ENCODE measurements at regions not wholly inside any gene's neighbourhood (a gene's known extent, or its start where the extent isn't known, plus 50 kb on each side); places are given as distances from the start of the nearest gene placed in this dataset.

DNA sequence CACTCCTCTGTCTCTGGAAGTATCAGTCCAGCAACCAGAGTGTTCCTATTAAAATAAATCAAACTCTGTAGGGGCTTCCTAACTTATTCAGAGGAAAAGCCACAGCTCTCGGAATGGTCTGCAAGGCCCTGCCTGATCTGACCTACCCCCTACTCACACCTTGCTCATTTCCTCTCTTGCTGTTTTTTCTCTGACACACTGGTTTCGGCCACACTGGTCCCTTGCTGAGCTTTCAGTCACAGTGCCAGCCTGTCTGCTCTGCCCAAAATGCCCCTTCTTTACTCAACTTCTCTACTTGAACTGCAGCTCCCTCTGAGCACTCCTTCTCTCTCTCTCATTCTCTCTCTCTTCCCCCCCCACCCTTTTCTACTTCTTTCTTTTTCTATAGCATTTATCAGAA lies 430.2 kb downstream of the UTRN start:
- FAIRE-seq (no peak), DNase-seq (ENCODE audit: low spot score) (no peak)

DNA sequence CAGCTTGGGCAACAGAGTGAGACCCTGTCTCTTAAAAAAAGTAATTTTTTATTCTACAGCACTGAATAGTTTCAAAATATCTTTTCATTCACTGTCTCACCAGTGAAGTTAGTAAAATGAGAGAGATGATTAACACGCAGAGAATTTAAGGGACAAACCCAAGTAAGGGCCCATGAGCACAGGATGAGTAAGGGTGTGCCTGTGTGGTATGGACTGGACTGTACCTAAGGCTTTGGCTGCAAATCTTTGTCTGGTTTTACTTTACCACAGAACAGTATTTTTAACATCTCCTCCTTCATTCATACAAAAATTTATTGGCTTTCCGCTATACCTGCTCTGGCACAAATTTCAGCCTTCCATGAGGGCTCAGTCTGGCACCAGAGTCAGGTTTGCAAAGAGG lies 433.3 kb downstream of the UTRN start:
- FAIRE-seq, result no peak
- peak; percentile 18 for DNase-seq (ENCODE audit: low spot score)

DNA sequence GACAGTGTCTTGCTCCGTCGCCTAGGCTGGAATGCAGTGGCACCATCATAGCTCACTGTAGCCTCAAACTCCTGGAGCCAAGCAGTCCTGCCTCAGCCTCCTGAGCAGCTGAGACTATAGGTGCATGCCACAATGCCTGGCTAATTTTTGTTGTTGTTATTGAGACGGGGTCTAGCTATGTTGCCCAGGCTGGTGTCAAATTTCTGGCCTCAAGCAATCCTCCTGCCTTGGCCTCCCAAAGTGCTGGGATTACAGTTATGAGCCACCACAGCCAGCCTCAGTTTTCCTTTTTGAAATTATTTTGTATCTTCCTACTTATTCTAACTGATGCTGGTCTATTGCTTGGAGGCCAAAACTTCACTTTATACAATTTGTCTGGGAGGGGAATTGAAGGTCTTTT lies 436.1 kb downstream of the UTRN start:
- FAIRE-seq (no peak), DNase-seq (ENCODE audit: low spot score) (no peak)

- FAIRE-seq, result no peak
- DNase-seq (ENCODE audit: low spot score), result no peak
Observed at GRCh38 chr6:144722154-144722737, 437.1 kb downstream of the UTRN start.

DNA sequence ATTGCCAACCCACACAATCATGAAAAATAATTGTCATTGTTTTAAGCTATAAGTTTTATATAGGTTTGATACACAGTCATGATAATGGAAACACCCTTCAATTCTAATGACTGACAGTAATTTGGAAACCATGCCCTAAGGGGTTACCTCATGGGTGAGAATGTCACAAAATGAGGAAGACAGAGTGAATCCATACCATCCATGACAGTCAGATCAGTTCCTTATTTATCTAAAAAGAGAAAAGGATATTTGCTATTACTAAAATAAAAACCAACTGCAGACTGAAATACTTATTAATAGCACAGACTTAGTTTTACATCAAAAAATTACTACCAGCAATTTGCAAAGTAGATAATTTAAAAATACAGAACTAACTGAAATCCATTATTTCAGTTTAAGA lies 437.8 kb downstream of the UTRN start:
- FAIRE-seq (no peak), DNase-seq (ENCODE audit: low spot score) (no peak)

DNA sequence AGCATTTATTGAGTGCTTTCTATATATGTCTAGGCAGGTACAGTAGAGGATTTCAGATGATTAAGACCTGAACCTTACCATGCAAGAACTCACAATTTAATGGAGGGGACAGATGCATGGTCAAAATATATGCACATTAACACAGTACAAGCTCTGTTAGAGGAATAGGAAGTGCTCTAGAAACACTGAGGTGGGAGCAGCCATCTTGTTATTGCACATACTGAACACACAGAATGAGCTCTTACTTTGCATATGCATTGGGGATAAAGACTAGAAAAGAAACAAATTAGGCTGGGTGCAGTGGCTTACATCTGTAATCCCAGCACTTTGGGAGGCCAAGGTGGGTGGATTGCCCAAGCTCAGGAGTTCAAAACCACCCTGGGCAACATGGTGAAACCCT lies 438.3 kb downstream of the UTRN start:
- FAIRE-seq (no peak), DNase-seq (ENCODE audit: low spot score) (no peak)

- no peak for FAIRE-seq
- no peak for DNase-seq (ENCODE audit: low spot score)
Observed at GRCh38 chr6:144724818-144725217, 439.7 kb downstream of the UTRN start.

- DNase-seq (ENCODE audit: low spot score), result no peak
- FAIRE-seq, result no peak
Observed at GRCh38 chr6:144725736-144726522, 440.8 kb downstream of the UTRN start.

GRCh38 chr6:144728804-144729203 lies 443.7 kb downstream of the UTRN start:
- FAIRE-seq (no peak), DNase-seq (ENCODE audit: low spot score) (no peak)

GRCh38 chr6:144729502-144729901 lies 444.4 kb downstream of the UTRN start:
- no peak for FAIRE-seq
- DNase-seq (ENCODE audit: low spot score), result no peak

- no peak for DNase-seq (ENCODE audit: low spot score)
- no peak for FAIRE-seq
Observed at GRCh38 chr6:144730088-144730645, 445.0 kb downstream of the UTRN start.

- FAIRE-seq (no peak), DNase-seq (ENCODE audit: low spot score) (no peak)
Observed at GRCh38 chr6:144731229-144731628, 446.1 kb downstream of the UTRN start.

- no peak for DNase-seq (ENCODE audit: low spot score)
- no peak for FAIRE-seq
Observed at GRCh38 chr6:144736763-144737162, 451.6 kb downstream of the UTRN start.

- DNase-seq (ENCODE audit: low spot score) (no peak), FAIRE-seq (no peak)
Observed at GRCh38 chr6:144737998-144738397, 452.9 kb downstream of the UTRN start.

- no peak for FAIRE-seq
- DNase-seq (ENCODE audit: low spot score), result no peak
Observed at GRCh38 chr6:144739873-144740272, 454.7 kb downstream of the UTRN start.

DNA sequence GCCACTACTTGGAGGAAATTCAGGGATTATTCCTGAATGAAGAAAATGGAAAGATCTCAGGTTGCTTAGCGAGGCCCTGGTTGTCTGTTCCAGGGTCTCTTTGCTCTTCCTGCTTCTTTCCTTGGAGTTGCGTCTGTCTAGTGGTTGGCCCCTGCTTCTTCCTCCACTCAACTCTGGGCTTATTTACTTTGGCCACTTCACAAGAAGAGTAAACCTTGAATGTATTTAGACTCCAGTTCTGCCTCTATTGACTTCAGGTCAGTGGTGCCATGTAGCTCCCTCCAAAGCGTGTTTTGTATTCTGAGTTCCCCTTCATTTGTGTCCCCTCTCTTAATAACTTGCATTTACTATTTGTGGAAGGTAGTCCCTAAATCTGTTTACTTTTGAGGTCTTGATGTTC lies 456.5 kb downstream of the UTRN start:
- DNase-seq (ENCODE audit: low spot score) (no peak), FAIRE-seq (no peak)

DNA sequence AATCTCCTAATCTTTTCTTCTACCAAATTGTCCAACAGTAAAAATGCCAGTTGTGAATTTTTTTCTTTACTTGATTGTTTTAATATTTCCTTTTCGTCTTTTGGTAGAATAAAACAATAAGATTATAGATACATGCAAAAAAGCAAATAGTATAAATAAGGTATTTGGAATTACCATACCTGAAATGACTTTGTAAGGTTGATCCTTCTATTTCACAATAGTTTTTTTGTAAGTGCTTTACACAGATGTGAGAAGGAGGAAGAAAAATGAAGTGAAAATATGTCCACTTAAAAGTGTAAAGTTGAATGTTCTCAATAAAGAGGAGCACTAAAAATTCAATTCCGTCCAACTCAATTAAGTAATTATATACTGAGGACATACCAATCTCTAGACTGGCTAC lies 457.6 kb downstream of the UTRN start:
- no peak for DNase-seq (ENCODE audit: low spot score)
- FAIRE-seq, result no peak

DNA sequence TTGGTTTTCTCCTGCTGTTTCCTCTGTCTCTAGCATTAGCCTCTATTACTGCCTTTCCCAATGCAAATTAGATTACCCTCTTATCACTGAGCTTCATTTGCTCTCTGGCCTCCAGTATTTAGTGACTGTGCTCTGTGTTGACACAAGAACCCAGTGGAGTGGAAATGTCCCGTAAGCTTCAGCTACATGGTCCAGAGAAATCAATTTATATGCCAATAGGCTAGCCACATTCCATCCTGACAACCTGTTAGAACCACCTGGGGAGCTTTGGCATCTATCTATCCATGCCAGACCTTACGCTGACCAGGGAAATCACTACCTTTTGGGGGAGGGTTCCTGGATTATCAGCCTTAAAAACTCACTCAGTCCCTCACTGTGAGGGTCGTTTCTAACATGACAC lies 459.6 kb downstream of the UTRN start:
- FAIRE-seq (no peak), DNase-seq (ENCODE audit: low spot score) (no peak)

DNA sequence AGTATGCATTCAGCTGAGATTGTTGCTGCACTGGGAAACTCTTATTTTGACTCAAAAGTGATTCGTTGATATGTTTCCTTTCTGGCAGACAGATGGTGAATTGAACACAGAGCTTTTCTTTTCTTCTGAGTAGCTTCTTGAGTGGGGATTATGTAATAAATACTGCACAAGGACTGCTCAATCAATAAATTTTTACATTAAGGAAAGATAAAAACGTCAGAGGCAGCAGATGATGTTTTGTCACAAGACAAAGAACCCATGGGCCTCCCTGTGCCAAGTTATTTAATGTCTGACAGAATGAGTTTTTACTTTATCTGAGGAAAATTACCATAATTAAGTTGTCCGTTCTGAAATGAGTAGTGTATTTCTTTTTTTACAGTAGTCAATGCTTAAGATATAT lies 460.3 kb downstream of the UTRN start:
- no peak for FAIRE-seq
- DNase-seq (ENCODE audit: low spot score), result no peak

DNA sequence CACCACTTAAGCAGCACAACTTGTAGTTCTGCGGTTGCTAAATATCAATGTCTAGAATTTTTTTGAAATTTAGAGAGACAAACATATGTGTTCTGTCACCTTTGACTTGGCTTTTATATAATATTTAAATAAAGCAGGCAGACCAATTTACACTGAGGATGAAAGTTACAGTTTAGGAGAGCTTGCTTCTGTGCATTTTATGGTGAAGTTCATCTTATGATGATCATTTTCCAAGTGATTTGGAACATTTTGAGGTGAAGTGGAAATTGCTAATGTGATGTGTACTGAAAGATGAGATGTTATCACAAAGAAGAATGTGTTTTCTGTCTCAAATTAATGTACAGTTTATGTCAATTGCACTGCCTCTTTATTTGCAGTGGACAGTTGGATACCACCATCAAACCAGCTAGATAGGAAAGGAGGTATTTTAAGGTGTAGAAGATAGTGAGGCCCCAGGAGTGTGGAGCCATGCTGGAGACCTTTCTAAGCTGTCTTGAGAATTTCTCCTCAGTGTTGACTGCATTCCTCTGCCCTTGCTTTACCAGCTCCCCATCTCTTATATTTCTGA lies 461.9 kb downstream of the UTRN start:
- no peak for FAIRE-seq
- no peak for DNase-seq (ENCODE audit: low spot score)

GRCh38 chr6:144749263-144749662 lies 464.1 kb downstream of the UTRN start:
- FAIRE-seq, result no peak

GRCh38 chr6:144753023-144753705 lies 468.0 kb downstream of the UTRN start:
- no peak for FAIRE-seq

More at GRCh38 chr6:144749263-144749662, 464.1 kb downstream of the UTRN start:
- no peak for DNase-seq (ENCODE audit: low spot score)

More at GRCh38 chr6:144753023-144753705, 468.0 kb downstream of the UTRN start:
- no peak for DNase-seq (ENCODE audit: low spot score)

Data from RCC 7860 (cell line).